Eye (tissue), 1 donor: ENCODE measurements at regions not wholly inside any gene's neighbourhood (a gene's known extent, or its start where the extent isn't known, plus 50 kb on each side); places are given as distances from the start of the nearest gene placed in this dataset.
A peak's percentile ranks its signal among the peaks of the same experiment; 100 is the strongest.
"Not testable (repeated sequence)": the region's sequence is repeated elsewhere in the genome, so short reads cannot be mapped to it uniquely, and the experiment has no call there.

Experiments
- DNase-seq: peaks from one replicate; pipeline ENCODE4 v3.0.0-alpha.2; 2015

GRCh38 chr7:6882321-6882721 is 56.2 kb upstream of the CCZ1B start:
- not testable (repeated sequence) for DNase-seq

GRCh38 chr7:6883756-6884155 is 57.7 kb upstream of the CCZ1B start:
- DNase-seq: not testable (repeated sequence)

GRCh38 chr7:6886198-6886597 is 60.1 kb upstream of the CCZ1B start:
- no peak for DNase-seq

GRCh38 chr7:6888267-6889045 is 62.4 kb upstream of the CCZ1B start:
- DNase-seq: not testable (repeated sequence)

GRCh38 chr7:6889252-6889812 is 63.3 kb upstream of the CCZ1B start:
- DNase-seq: no peak

- not testable (repeated sequence) for DNase-seq
Observed at GRCh38 chr7:6902097-6902518, 76.0 kb upstream of the CCZ1B start.

GRCh38 chr7:6903289-6903688 is 77.2 kb upstream of the CCZ1B start:
- DNase-seq: not testable (repeated sequence)

- not testable (repeated sequence) for DNase-seq
Observed at GRCh38 chr7:6903792-6904191, 77.7 kb upstream of the CCZ1B start.

- DNase-seq: no peak
Observed at GRCh38 chr7:6917258-6917657, 91.2 kb upstream of the CCZ1B start.

GRCh38 chr7:6919169-6919568 is 93.1 kb upstream of the CCZ1B start:
- not testable (repeated sequence) for DNase-seq

GRCh38 chr7:6924523-6924922 is 98.4 kb upstream of the CCZ1B start:
- DNase-seq: not testable (repeated sequence)

- not testable (repeated sequence) for DNase-seq
Observed at GRCh38 chr7:6926193-6927174, 100.4 kb upstream of the CCZ1B start.

- DNase-seq: not testable (repeated sequence)
Observed at GRCh38 chr7:6927643-6928042, 101.6 kb upstream of the CCZ1B start.

- DNase-seq: not testable (repeated sequence)
Observed at GRCh38 chr7:6929588-6929987, 103.5 kb upstream of the CCZ1B start.

GRCh38 chr7:6930081-6930635 is 104.1 kb upstream of the CCZ1B start:
- not testable (repeated sequence) for DNase-seq

GRCh38 chr7:6930787-6931186 is 104.7 kb upstream of the CCZ1B start:
- DNase-seq: peak; percentile 26

- not testable (repeated sequence) for DNase-seq
Observed at GRCh38 chr7:6931456-6931855, 105.4 kb upstream of the CCZ1B start.

- DNase-seq: not testable (repeated sequence)
Observed at GRCh38 chr7:6933954-6934632, 108.0 kb upstream of the CCZ1B start.

GRCh38 chr7:6934981-6935380 is 108.9 kb upstream of the CCZ1B start:
- no peak for DNase-seq

- not testable (repeated sequence) for DNase-seq
Observed at GRCh38 chr7:6936626-6937025, 110.6 kb upstream of the CCZ1B start.

- not testable (repeated sequence) for DNase-seq
Observed at GRCh38 chr7:6937746-6938145, 111.7 kb upstream of the CCZ1B start.

GRCh38 chr7:6938284-6938683 is 112.2 kb upstream of the CCZ1B start:
- DNase-seq: peak; percentile 7
